ENCODE measurements at regions not wholly inside any gene's neighbourhood (a gene's known extent, or its start where the extent isn't known, plus 50 kb on each side); places are given as distances from the start of the nearest gene placed in this dataset.

- WGBS, 2 experiments (ENCODE audit: extremely low coverage in 1 of 2, insufficient coverage in 1 of 2, insufficient read length in 1 of 2, insufficient replicate concordance in 2 of 2, low coverage in 1 of 2, low lambda C conversion rate in 2 of 2, missing lambda C conversion rate in 1 of 2) = 92% methylated on average over 12 of the region's 12 CpGs; no CpG with 5 or more reads in 1 of the 2 experiments
- ChIA-PET POLR2A (ENCODE audit: partially characterized antibody) (interaction anchor here (1.0 kb wide), 1 partner anchor 21 kb away, joined by 3 read pairs; no protein-coding TSS in a partner anchor), CTCF (ENCODE audit: partially characterized antibody) (interaction anchor here (0.6 to 1.9 kb wide), 5 partner anchors 56 to 372 kb away, joined by 3 to 5 read pairs (median 4); no protein-coding TSS in a partner anchor)
- DNase-seq (ENCODE audit: low read depth in 1 of 2, low spot score in 2 of 2) = no peak
- H2BK20ac ChIP-seq (ENCODE audit: low read length) = no peak overlapping the region
- no peak overlapping the region for H2BK5ac ChIP-seq (ENCODE audit: low read depth, low read length)
- no peak overlapping the region for H4K91ac ChIP-seq (replicated peaks; ENCODE audit: insufficient read length, low read length)
- no peak overlapping the region for H2AFZ ChIP-seq (ENCODE audit: low read length)
- H3K23ac ChIP-seq (ENCODE audit: insufficient read length) = no peak overlapping the region
- H3K27ac ChIP-seq (ENCODE audit: low read depth, low read length) = no peak overlapping the region
- peaks cover 0 to 5% (median 1%) of the 10 kb centered on the region in 4 experiments; a peak in 2 of 7 replicates for H3K4me1 ChIP-seq (replicated peaks in 1 of 4; ENCODE audit: control insufficient read depth in 3 of 4, insufficient read depth in 4 of 4, low read length in 3 of 4)
- no peak overlapping the region for H3K18ac ChIP-seq (ENCODE audit: extremely low read depth, low read length)
- no peak overlapping the region for H2AK5ac ChIP-seq (ENCODE audit: low read depth, low read length)
- no peak overlapping the region for H3K4me2 ChIP-seq (ENCODE audit: insufficient read depth in 1 of 2, low read depth in 2 of 2, low read length in 2 of 2)
- H2BK12ac ChIP-seq (ENCODE audit: low read depth, low read length) = no peak overlapping the region
- H3K9ac ChIP-seq (replicated peaks in 1 of 4; ENCODE audit: extremely low read depth in 1 of 4, low read depth in 3 of 4, low read length in 3 of 4) = no peak overlapping the region
- no peaks in the 10 kb centered on the region for H3K27me3 ChIP-seq (replicated peaks in 1 of 4; ENCODE audit: control insufficient read depth in 3 of 4, extremely low read depth in 1 of 4, insufficient read depth in 3 of 4, low read length in 3 of 4)
- H3K9me3 ChIP-seq (ENCODE audit: insufficient read depth in 2 of 2, low read depth in 1 of 2, low read length in 1 of 2) = no peaks in the 10 kb centered on the region
- H2BK120ac ChIP-seq (replicated peaks; ENCODE audit: low read depth, low read length) = no peak overlapping the region
- FAIRE-seq = no peak
- no peak overlapping the region for H3K4ac ChIP-seq (replicated peaks; ENCODE audit: insufficient read length, low read depth, low read length)
- no peak overlapping the region for H2BK15ac ChIP-seq (ENCODE audit: low read length)
- no peak overlapping the region for H4K5ac ChIP-seq (ENCODE audit: insufficient read length, low read depth, low read length)
- H3K14ac ChIP-seq (ENCODE audit: insufficient read length) = no peak overlapping the region
- H3K79me2 ChIP-seq (ENCODE audit: control insufficient read depth in 1 of 2, insufficient read depth in 2 of 2, low read length in 2 of 2) = no peaks in the 10 kb centered on the region
- H4K8ac ChIP-seq (ENCODE audit: extremely low read depth, insufficient read depth, low read length) = no peak overlapping the region
- H3K79me1 ChIP-seq (ENCODE audit: low read depth, low read length) = no peaks in the 10 kb centered on the region
- no peak overlapping the region for H3K56ac ChIP-seq (replicated peaks; ENCODE audit: insufficient read length, low read depth, low read length)
- H3K36me3 ChIP-seq (ENCODE audit: control insufficient read depth in 2 of 4, insufficient read depth in 4 of 4, low read length in 3 of 4) = no peaks in the 10 kb centered on the region; a peak in 1 of 8 replicates
- no peaks in the 10 kb centered on the region for H4K20me1 ChIP-seq (replicated peaks in 1 of 2; ENCODE audit: control insufficient read depth in 1 of 2, insufficient read depth in 2 of 2, low read length in 2 of 2)
- H3K4me3 ChIP-seq (ENCODE audit: extremely low read depth in 1 of 4, insufficient read depth in 2 of 4, low read depth in 3 of 4, low read length in 4 of 4) = no peak overlapping the region
- peaks cover 5% of the 10 kb centered on the region; the same call in 1 of the 2 replicates for H3K23me2 ChIP-seq (ENCODE audit: low read depth, low read length)
- TF ChIP-seq KDM5A (IDR thresholded peaks at IDR 0.05; ENCODE audit: low read length) = no peak
- no peak for TF ChIP-seq CTCF (IDR thresholded peaks at IDR 0.05; ENCODE audit: control extremely low read depth in 1 of 3, insufficient read depth in 1 of 3, low read depth in 1 of 3, low read length in 3 of 3)
- TF ChIP-seq CHD2 (IDR thresholded peaks at IDR 0.05; ENCODE audit: low read length) = no peak
- no peak for TF ChIP-seq BACH1 (IDR thresholded peaks at IDR 0.05; ENCODE audit: low read length)
- no peak for TF ChIP-seq SP2 (IDR thresholded peaks at IDR 0.05; ENCODE audit: low read length)
- TF ChIP-seq BRCA1 (IDR thresholded peaks at IDR 0.05; ENCODE audit: low read depth, low read length) = no peak
- no peak for TF ChIP-seq TBP (IDR thresholded peaks at IDR 0.05; ENCODE audit: low read depth, low read length)
- no peak for TF ChIP-seq TAF1 (IDR thresholded peaks at IDR 0.05; ENCODE audit: low read depth, low read length)
- TF ChIP-seq GTF2F1 (IDR thresholded peaks at IDR 0.05; ENCODE audit: borderline replicate concordance, low read depth, low read length) = no peak
- TF ChIP-seq NANOG (IDR thresholded peaks at IDR 0.05; ENCODE audit: insufficient read depth, low read depth, low read length, poor library complexity, severe bottlenecking) = no peak
- no peak for TF ChIP-seq CHD1 (IDR thresholded peaks at IDR 0.05; ENCODE audit: low read depth, low read length)
- TF ChIP-seq HDAC2 (IDR thresholded peaks at IDR 0.05; ENCODE audit: borderline replicate concordance in 1 of 2, low read depth in 2 of 2, low read length in 2 of 2) = no peak
These were observed 318.5 kb downstream of the INHBA start for GRCh38 chr7:41384418-41384817.
